SK-N-SH (cell line): ENCODE measurements at regions not wholly inside any gene's neighbourhood (a gene's known extent, or its start where the extent isn't known, plus 50 kb on each side); places are given as distances from the start of the nearest gene placed in this dataset.

Experiments
- EP300 ChIP-seq, 2 experiments: IDR thresholded peaks; 2 replicates each; pipeline versions ENCODE4 v1.4.0 to v1.6.1; 2012; ENCODE audit warnings: borderline replicate concordance in 1 of 2, low read depth in 1 of 2, low read length in 1 of 2
- FOXM1 ChIP-seq: IDR thresholded peaks from 2 replicates; pipeline ENCODE4 v1.4.0; 2012; ENCODE audit warnings: low read depth, mild to moderate bottlenecking
- MXI1 ChIP-seq: IDR thresholded peaks from 2 replicates; pipeline ENCODE4 v1.6.1; 2012; ENCODE audit warnings: mild to moderate bottlenecking, low read depth, low read length, improper control_type of control experiment
- NFIC ChIP-seq: IDR thresholded peaks from 2 replicates; pipeline ENCODE4 v1.4.0; 2012; ENCODE audit warnings: borderline replicate concordance
- PBX3 ChIP-seq: IDR thresholded peaks from 2 replicates; pipeline ENCODE4; 2012
- POLR2AphosphoS5 ChIP-seq: IDR thresholded peaks from 2 replicates; pipeline ENCODE4 v1.6.1; 2012; ENCODE audit warnings: low read depth, low read length
- TEAD4 ChIP-seq: IDR thresholded peaks from 2 replicates; pipeline ENCODE4 v1.4.0; 2012; ENCODE audit warnings: mild to moderate bottlenecking, borderline replicate concordance; ENCODE audit not compliant: insufficient read depth
- TF ChIP-seq, protein P1 (sequence below): fragments of 200-600 bp; sonication (generic); IDR thresholded peaks from 2 replicates; pipeline ENCODE4 v1.6.1; 2017; ENCODE audit warnings: antibody characterized with exemption, mild to moderate bottlenecking, moderate library complexity
- TF ChIP-seq, protein P2 (sequence below): IDR thresholded peaks from 2 replicates; pipeline ENCODE4 v1.6.1; 2012; ENCODE audit warnings: mild to moderate bottlenecking, low read depth, low read length, moderate library complexity

DNA sequence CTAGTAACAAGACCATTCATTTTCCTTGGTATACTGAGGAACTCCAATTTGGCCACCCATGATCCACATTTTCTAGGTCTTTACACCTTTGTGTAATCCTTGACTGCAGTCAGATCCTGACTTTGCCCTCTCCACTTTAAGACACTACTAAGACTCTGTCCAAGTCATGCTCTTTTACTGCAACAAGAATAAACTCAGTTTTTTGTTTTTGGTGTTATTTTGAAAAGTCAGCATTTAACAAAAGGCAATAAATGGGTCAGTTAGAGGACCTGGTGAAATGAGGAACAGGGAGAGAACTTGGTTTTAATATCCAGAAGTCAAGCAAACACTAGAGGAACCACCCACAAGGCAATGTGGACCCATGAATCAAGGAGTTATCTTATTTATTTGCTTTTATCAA, 252.2 kb upstream of the RBBP8 start:
- TF ChIP-seq POLR2AphosphoS5 (no peak), FOXM1 (no peak), MXI1 (no peak), EP300 (IDR thresholded peaks at IDR 0.05; ENCODE audit: borderline replicate concordance in 1 of 2, low read depth in 1 of 2, low read length in 1 of 2) (no peak), TEAD4 (no peak), PBX3 (no peak), NFIC (no peak)
- TF ChIP-seq, protein P1, sequence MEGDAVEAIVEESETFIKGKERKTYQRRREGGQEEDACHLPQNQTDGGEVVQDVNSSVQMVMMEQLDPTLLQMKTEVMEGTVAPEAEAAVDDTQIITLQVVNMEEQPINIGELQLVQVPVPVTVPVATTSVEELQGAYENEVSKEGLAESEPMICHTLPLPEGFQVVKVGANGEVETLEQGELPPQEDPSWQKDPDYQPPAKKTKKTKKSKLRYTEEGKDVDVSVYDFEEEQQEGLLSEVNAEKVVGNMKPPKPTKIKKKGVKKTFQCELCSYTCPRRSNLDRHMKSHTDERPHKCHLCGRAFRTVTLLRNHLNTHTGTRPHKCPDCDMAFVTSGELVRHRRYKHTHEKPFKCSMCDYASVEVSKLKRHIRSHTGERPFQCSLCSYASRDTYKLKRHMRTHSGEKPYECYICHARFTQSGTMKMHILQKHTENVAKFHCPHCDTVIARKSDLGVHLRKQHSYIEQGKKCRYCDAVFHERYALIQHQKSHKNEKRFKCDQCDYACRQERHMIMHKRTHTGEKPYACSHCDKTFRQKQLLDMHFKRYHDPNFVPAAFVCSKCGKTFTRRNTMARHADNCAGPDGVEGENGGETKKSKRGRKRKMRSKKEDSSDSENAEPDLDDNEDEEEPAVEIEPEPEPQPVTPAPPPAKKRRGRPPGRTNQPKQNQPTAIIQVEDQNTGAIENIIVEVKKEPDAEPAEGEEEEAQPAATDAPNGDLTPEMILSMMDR = no peak
- TF ChIP-seq, protein P2, sequence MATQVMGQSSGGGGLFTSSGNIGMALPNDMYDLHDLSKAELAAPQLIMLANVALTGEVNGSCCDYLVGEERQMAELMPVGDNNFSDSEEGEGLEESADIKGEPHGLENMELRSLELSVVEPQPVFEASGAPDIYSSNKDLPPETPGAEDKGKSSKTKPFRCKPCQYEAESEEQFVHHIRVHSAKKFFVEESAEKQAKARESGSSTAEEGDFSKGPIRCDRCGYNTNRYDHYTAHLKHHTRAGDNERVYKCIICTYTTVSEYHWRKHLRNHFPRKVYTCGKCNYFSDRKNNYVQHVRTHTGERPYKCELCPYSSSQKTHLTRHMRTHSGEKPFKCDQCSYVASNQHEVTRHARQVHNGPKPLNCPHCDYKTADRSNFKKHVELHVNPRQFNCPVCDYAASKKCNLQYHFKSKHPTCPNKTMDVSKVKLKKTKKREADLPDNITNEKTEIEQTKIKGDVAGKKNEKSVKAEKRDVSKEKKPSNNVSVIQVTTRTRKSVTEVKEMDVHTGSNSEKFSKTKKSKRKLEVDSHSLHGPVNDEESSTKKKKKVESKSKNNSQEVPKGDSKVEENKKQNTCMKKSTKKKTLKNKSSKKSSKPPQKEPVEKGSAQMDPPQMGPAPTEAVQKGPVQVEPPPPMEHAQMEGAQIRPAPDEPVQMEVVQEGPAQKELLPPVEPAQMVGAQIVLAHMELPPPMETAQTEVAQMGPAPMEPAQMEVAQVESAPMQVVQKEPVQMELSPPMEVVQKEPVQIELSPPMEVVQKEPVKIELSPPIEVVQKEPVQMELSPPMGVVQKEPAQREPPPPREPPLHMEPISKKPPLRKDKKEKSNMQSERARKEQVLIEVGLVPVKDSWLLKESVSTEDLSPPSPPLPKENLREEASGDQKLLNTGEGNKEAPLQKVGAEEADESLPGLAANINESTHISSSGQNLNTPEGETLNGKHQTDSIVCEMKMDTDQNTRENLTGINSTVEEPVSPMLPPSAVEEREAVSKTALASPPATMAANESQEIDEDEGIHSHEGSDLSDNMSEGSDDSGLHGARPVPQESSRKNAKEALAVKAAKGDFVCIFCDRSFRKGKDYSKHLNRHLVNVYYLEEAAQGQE = no peak
